HepG2 (cell line): ENCODE measurements at regions not wholly inside any gene's neighbourhood (a gene's known extent, or its start where the extent isn't known, plus 50 kb on each side); places are given as distances from the start of the nearest gene placed in this dataset.

Experiments used
- CEBPB ChIP-seq: IDR thresholded peaks from 2 replicates; pipeline ENCODE4 v1.6.1; 2011; ENCODE audit warnings: low read depth, low read length, improper control_type of control experiment, borderline replicate concordance
- FOXJ3 ChIP-seq: sonication (generic); formaldehyde crosslinking; IDR thresholded peaks from 2 replicates; pipeline ENCODE4 v1.4.0; 2020; ENCODE audit warnings: missing genetic modification reagents, mild to moderate bottlenecking, borderline replicate concordance
- GZF1 ChIP-seq: sonication (generic); formaldehyde crosslinking; IDR thresholded peaks from 2 replicates; pipeline ENCODE4 v1.5.1; 2020; ENCODE audit warnings: mild to moderate bottlenecking, missing genetic modification reagents
- KAT7 ChIP-seq: IDR thresholded peaks from 2 replicates; pipeline ENCODE4 v1.6.1; 2018; ENCODE audit warnings: borderline replicate concordance, missing compliant biosample characterization
- KLF13 ChIP-seq: sonication (generic); formaldehyde crosslinking; IDR thresholded peaks from 2 replicates; pipeline ENCODE4 v1.4.0; 2020; ENCODE audit warnings: mild to moderate bottlenecking, missing genetic modification reagents
- KMT2A ChIP-seq: sonication (generic); formaldehyde crosslinking; IDR thresholded peaks from 2 replicates; pipeline ENCODE4 v1.4.0; 2020; ENCODE audit warnings: missing genetic modification reagents
- NFKBIZ ChIP-seq: IDR thresholded peaks from 2 replicates; pipeline ENCODE4 v1.6.1; 2018; ENCODE audit warnings: missing genetic modification reagents, missing compliant biosample characterization
- TCF7L2 ChIP-seq: IDR thresholded peaks from 2 replicates; pipeline ENCODE4 v1.6.1; 2011; ENCODE audit warnings: mild to moderate bottlenecking, low read depth, low read length, moderate library complexity
- ZNF263 ChIP-seq: sonication (generic); formaldehyde crosslinking; IDR thresholded peaks from 2 replicates; pipeline ENCODE4 v1.4.0; 2020; ENCODE audit warnings: missing genetic modification reagents
- ZNF709 ChIP-seq: sonication (generic); formaldehyde crosslinking; IDR thresholded peaks from 2 replicates; pipeline ENCODE4 v1.5.0; 2020; ENCODE audit warnings: mild to moderate bottlenecking, missing genetic modification reagents
- ZNF878 ChIP-seq: sonication (generic); formaldehyde crosslinking; IDR thresholded peaks from 2 replicates; pipeline ENCODE4 v1.8.1; 2023; ENCODE audit warnings: mild to moderate bottlenecking, missing genetic modification reagents, moderate library complexity
- TF ChIP-seq, protein P1 (sequence below): sonication (generic); formaldehyde crosslinking; conservative IDR thresholded peaks from 2 replicates; pipeline ENCODE4 v1.4.0; 2020; ENCODE audit warnings: mild to moderate bottlenecking, missing genetic modification reagents, moderate library complexity
- TF ChIP-seq, protein P2 (sequence below): IDR thresholded peaks from 2 replicates; pipeline ENCODE4 v1.6.1; 2016; ENCODE audit warnings: low read depth, borderline replicate concordance
- TF ChIP-seq, protein P3 (sequence below): sonication (generic); formaldehyde crosslinking; IDR thresholded peaks from 2 replicates; pipeline ENCODE4 v1.4.0; 2020; ENCODE audit warnings: mild to moderate bottlenecking, low read depth, missing genetic modification reagents
- TF ChIP-seq, protein P4 (sequence below): sonication (generic); formaldehyde crosslinking; IDR thresholded peaks from 2 replicates; pipeline ENCODE4 v1.5.1; 2020; ENCODE audit warnings: mild to moderate bottlenecking, missing genetic modification reagents, moderate library complexity
- TF ChIP-seq, protein P5 (sequence below): sonication (generic); formaldehyde crosslinking; IDR thresholded peaks from 2 replicates; pipeline ENCODE4 v1.8.0; 2022; ENCODE audit warnings: mild to moderate bottlenecking, missing genetic modification reagents
- TF ChIP-seq, protein P6 (sequence below): sonication (generic); formaldehyde crosslinking; IDR thresholded peaks from 2 replicates; pipeline ENCODE4 v1.8.1; 2023; ENCODE audit warnings: missing genetic modification reagents, mild to moderate bottlenecking, borderline replicate concordance

DNA sequence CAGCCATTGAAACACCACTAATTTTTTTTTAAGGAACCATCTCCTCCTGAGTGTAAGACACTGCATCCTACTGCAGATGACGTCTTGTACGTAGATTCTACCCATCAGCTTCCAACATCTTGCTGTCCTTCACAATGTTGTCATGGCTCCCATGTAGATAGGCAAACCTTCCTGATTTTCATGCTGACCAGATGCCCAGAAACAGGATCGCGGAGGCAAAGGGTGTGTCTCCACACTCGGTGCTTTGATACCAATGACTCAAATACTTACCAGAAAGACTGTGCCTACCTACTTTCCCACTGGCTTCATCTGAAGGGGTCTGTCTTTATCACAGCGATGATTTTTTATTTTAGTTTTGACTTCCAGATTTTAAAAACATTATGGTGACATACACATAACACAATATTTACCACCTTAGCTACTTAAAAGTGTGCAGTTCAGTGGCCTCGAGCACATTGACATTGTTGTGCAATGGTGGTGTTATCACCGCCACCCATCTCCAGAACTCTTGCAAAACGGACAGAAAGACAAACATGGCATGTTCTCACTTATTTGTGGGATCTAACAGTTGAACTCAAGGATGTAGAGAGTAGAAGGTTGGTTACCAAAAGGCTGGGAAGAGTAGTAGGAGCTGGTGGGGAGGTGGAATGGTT is 94.0 kb upstream of the PEG3 start (continued):
- TF ChIP-seq, protein P1, sequence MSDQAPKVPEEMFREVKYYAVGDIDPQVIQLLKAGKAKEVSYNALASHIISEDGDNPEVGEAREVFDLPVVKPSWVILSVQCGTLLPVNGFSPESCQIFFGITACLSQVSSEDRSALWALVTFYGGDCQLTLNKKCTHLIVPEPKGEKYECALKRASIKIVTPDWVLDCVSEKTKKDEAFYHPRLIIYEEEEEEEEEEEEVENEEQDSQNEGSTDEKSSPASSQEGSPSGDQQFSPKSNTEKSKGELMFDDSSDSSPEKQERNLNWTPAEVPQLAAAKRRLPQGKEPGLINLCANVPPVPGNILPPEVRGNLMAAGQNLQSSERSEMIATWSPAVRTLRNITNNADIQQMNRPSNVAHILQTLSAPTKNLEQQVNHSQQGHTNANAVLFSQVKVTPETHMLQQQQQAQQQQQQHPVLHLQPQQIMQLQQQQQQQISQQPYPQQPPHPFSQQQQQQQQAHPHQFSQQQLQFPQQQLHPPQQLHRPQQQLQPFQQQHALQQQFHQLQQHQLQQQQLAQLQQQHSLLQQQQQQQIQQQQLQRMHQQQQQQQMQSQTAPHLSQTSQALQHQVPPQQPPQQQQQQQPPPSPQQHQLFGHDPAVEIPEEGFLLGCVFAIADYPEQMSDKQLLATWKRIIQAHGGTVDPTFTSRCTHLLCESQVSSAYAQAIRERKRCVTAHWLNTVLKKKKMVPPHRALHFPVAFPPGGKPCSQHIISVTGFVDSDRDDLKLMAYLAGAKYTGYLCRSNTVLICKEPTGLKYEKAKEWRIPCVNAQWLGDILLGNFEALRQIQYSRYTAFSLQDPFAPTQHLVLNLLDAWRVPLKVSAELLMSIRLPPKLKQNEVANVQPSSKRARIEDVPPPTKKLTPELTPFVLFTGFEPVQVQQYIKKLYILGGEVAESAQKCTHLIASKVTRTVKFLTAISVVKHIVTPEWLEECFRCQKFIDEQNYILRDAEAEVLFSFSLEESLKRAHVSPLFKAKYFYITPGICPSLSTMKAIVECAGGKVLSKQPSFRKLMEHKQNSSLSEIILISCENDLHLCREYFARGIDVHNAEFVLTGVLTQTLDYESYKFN (CRISPR knock-in tag): peak; percentile 97
- TF ChIP-seq, protein P2, sequence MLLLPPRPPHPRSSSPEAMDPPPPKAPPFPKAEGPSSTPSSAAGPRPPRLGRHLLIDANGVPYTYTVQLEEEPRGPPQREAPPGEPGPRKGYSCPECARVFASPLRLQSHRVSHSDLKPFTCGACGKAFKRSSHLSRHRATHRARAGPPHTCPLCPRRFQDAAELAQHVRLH: peak; percentile 96
- TF ChIP-seq ZNF709 (CRISPR knock-in tag): peak; percentile 52; the same call in 1 of the 2 replicates
- peak; percentile 100 for TF ChIP-seq CEBPB
- TF ChIP-seq, protein P3, sequence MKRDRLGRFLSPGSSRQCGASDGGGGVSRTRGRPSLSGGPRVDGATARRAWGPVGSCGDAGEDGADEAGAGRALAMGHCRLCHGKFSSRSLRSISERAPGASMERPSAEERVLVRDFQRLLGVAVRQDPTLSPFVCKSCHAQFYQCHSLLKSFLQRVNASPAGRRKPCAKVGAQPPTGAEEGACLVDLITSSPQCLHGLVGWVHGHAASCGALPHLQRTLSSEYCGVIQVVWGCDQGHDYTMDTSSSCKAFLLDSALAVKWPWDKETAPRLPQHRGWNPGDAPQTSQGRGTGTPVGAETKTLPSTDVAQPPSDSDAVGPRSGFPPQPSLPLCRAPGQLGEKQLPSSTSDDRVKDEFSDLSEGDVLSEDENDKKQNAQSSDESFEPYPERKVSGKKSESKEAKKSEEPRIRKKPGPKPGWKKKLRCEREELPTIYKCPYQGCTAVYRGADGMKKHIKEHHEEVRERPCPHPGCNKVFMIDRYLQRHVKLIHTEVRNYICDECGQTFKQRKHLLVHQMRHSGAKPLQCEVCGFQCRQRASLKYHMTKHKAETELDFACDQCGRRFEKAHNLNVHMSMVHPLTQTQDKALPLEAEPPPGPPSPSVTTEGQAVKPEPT: no peak; the same call in 1 of the 2 replicates
- no peak for TF ChIP-seq KLF13 (CRISPR knock-in tag)
- TF ChIP-seq FOXJ3 (CRISPR knock-in tag): peak; percentile 97; the same call in 1 of the 2 replicates
- TF ChIP-seq TCF7L2: peak; percentile 58
- TF ChIP-seq, protein P4, sequence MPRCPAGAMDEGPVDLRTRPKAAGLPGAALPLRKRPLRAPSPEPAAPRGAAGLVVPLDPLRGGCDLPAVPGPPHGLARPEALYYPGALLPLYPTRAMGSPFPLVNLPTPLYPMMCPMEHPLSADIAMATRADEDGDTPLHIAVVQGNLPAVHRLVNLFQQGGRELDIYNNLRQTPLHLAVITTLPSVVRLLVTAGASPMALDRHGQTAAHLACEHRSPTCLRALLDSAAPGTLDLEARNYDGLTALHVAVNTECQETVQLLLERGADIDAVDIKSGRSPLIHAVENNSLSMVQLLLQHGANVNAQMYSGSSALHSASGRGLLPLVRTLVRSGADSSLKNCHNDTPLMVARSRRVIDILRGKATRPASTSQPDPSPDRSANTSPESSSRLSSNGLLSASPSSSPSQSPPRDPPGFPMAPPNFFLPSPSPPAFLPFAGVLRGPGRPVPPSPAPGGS (CRISPR knock-in tag): peak; percentile 60; the same call in 1 of the 2 replicates
- peak; percentile 82 for TF ChIP-seq KMT2A (CRISPR knock-in tag)
- TF ChIP-seq, protein P5, sequence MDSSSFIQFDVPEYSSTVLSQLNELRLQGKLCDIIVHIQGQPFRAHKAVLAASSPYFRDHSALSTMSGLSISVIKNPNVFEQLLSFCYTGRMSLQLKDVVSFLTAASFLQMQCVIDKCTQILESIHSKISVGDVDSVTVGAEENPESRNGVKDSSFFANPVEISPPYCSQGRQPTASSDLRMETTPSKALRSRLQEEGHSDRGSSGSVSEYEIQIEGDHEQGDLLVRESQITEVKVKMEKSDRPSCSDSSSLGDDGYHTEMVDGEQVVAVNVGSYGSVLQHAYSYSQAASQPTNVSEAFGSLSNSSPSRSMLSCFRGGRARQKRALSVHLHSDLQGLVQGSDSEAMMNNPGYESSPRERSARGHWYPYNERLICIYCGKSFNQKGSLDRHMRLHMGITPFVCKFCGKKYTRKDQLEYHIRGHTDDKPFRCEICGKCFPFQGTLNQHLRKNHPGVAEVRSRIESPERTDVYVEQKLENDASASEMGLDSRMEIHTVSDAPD: peak; percentile 97
- 0 out of 2 replicates have a peak, but pooled peaks have one; percentile 48 for TF ChIP-seq GZF1
- TF ChIP-seq ZNF263 (CRISPR knock-in tag): no peak; the same call in 1 of the 2 replicates
- TF ChIP-seq, protein P6, sequence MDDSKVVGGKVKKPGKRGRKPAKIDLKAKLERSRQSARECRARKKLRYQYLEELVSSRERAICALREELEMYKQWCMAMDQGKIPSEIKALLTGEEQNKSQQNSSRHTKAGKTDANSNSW (CRISPR knock-in tag): no peak
- TF ChIP-seq KAT7 (CRISPR knock-in tag): peak; percentile 71; the same call in 1 of the 2 replicates
- peak; percentile 72; the same call in 1 of the 2 replicates for TF ChIP-seq ZNF878 (CRISPR knock-in tag)
- peak; percentile 99 for TF ChIP-seq NFKBIZ (CRISPR knock-in tag)
